ENCODE measurements at regions not wholly inside any gene's neighbourhood (a gene's known extent, or its start where the extent isn't known, plus 50 kb on each side); places are given as distances from the start of the nearest gene placed in this dataset.
A peak's percentile ranks its signal among the peaks of the same experiment; 100 is the strongest.

DNA sequence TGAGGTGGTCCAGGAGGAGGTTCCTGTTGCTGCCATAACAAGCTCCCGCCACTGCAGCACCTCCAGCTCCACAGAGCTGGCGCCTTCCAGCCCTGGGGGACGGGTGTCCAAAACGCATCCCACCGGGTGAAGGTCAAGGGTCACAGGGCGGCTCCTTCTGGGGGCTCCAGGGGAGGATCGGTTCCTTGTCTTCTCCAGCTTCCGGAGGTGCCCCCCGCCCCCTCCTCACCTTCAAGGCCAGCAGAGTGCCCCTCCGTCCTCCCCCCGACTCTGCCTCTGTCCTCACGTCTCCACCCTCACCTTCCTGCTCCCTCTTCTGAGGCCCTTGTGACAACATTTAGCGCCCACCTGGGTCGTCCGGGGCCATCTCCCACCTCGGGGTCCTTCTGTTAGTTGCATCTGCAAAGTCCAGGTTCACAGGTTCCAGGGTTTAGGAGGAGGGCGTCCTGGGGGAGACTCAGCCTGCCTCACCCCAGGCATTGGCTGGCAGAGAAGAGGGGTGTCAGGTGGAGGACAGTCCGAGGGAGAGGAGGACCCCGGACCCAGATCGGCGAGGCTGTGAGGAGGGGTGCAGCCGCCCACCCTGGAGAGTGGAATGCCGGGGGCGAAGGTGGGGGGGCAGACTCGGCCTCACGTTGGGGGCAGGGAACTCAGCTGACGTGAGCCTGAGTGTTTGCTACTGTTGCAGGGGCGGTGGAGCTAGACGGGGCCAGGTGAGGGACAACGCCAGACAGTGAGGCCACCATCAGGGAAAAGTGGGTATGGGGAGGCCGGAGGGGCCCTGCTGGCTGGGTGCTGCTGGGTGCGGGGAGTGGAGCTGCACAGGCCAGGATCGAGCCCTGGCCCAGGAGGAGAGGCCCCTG lies 205.5 kb upstream of the C14orf180 start:
- intact Hi-C loops (cut with micrococcal nuclease) = no loop called here
- ATAC-seq = no peak
- DNase-seq = peak; percentile 10

- ATAC-seq (no peak), DNase-seq (peak; percentile 15)
- intact Hi-C loops (cut with micrococcal nuclease) = no loop called here
Observed at GRCh38 chr14:104374718-104375080, 204.9 kb upstream of the C14orf180 start.

DNA sequence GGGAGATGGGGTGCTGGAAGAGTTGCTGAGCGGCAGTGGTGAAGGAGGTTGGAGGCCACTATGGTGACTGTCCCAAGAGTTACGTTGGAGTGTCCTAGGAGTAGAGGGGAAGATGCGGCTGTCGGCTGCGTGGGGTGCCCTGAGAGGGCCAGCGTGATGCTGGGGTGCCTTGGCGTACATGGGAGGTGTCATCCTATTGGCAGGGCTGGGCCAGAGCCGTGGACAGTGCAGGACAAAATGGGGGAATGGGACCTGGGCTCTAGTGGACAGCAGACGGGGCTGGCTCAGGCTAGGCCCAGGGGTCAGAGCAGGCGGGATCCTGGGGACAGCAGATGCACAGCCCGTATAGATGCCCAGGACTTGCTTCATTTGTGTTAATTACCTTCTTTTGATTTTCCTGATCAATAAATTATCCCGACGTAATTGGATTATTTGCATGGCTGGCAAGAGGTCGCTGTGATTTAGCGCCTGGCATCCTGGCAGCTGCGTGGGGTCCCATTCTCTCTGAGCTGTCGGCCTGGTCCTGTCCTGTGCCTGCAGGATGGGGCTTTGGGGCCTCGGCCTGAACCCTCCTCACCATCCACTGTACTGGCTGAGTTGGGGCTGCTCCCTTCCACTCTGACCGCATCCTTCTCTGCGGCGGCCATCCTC lies 203.9 kb upstream of the C14orf180 start:
- DNase-seq = no peak
- intact Hi-C loops (cut with micrococcal nuclease) = no loop called here

DNA sequence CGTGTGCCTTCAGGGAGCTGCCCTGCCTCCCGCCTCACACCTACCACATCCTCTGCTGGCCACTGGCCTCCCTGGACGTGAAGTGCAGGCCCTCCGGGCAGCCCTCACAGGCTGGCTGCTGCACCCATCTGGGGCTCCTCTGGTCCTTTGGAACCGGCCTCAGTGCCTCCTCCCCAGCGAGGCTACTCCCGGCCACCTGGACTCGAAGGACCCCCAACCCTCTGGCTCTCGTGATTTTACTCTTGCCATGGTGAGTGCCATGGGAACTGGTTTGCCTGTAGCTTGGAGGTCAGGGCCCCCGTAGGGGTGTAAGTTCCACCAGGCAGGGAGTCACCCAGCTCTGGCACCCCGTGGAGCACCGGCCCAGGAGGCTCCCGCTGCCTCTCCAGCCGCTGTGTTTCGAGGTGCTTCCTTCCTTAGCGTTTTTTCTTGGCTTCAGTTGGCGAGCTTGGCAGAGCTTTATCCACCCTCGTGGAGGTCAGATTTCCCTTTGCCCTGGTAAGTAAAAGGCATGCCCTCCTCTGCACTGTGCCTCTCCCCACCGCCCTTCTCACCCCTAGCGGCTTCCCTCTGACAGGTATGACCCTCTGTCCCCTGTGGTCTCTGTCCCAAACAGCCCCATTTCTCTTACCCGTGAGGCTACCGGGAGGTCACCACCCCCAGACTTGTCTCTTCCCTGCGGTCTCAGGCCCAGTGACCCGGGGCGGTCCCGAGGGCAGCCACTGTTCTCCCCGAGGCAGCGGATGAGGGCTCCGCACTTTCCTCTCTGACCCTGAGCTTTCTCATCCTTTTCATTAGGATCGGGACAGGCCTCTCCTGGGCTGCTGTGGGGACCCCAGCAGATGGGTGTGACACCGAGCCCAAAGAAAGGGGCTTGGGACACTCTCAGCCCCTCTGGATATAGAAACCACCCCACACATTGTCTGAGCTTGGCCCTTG lies 203.1 kb upstream of the C14orf180 start:
- DNase-seq (peak; percentile 17), ATAC-seq (no peak)
- intact Hi-C loops (cut with micrococcal nuclease) = no loop called here

More for the DNA sequence above, 203.9 kb upstream of the C14orf180 start:
- ATAC-seq = no peak

GRCh38 chr14:104377256-104377655 lies 202.3 kb upstream of the C14orf180 start:
- ATAC-seq (no peak), DNase-seq (peak; percentile 15)
- intact Hi-C loops (cut with micrococcal nuclease) = no loop called here

GRCh38 chr14:104378698-104379113 lies 200.9 kb upstream of the C14orf180 start:
- intact Hi-C loops (cut with micrococcal nuclease) = no loop called here
- DNase-seq (no peak), ATAC-seq (no peak)

DNA sequence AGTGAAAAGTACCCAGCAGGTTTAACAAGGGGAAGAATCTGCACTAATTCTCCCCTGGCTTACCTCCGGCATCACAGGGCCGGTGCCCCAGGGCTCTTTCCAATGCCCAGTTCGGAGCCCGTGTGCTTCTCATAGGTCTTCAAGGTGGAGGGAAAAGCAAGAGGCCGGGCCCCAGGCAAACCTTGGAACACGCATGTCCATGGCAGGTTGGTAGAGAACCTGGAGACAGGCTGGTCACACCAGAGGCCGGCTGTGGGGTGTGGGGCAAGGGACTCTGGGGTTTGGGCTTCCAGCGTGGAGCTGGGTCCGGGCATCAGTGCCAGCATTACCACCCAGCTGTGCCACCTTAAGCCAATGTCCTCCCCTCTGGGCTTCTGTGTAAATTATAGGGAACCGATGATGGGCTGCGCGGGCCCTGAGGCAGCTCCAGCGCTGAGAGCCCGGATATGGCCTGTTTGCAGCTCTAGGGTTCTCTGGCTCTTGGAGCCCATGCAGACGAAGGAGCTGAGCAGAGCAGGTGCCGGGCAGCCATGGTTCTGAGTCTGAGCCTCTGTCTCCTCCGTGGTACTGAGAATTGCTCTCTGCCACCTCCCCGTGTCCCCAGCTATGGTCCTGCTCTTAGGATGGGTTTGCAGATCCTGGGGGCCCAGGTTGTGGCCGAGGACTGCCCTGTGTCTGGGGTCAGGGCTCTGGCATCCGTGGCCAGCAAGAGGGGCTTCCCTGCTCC lies 197.0 kb upstream of the C14orf180 start:
- no peak for DNase-seq

GRCh38 chr14:104383088-104383995 lies 196.2 kb upstream of the C14orf180 start:
- ATAC-seq (no peak), DNase-seq (no peak)
- intact Hi-C loops (cut with micrococcal nuclease) = no loop called here

More for the DNA sequence above, 197.0 kb upstream of the C14orf180 start:
- no peak for ATAC-seq
- intact Hi-C loops (cut with micrococcal nuclease) = no loop called here

- intact Hi-C loops (cut with micrococcal nuclease) = no loop called here
- no peak for DNase-seq
- no peak for ATAC-seq
Observed at GRCh38 chr14:104383996-104384775, 195.4 kb upstream of the C14orf180 start.

- no peak for ATAC-seq
- no peak for DNase-seq
- intact Hi-C loops (cut with micrococcal nuclease) = no loop called here
Observed at GRCh38 chr14:104384776-104385071, 194.8 kb upstream of the C14orf180 start.

DNA sequence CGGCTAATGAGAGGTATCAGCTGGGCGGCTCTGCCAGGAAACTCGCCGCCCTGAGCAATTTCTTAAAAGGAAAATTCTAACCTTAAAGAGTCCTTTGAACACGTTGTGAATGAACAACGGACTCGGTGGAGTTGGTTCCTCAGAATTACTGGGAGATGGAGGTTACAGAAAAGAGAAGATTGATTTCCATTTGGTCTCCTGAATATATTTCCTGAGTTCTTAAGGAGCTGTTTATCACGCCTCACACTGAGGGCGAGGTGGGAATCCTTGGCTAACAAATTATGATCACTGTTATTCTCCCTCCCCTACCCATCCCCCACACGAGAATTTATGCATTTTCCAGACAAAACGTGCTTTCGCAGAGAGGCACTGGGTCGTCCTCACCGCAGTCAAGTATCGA lies 194.5 kb upstream of the C14orf180 start:
- intact Hi-C loops (cut with micrococcal nuclease) = no loop called here
- DNase-seq = no peak
- ATAC-seq = no peak

DNA sequence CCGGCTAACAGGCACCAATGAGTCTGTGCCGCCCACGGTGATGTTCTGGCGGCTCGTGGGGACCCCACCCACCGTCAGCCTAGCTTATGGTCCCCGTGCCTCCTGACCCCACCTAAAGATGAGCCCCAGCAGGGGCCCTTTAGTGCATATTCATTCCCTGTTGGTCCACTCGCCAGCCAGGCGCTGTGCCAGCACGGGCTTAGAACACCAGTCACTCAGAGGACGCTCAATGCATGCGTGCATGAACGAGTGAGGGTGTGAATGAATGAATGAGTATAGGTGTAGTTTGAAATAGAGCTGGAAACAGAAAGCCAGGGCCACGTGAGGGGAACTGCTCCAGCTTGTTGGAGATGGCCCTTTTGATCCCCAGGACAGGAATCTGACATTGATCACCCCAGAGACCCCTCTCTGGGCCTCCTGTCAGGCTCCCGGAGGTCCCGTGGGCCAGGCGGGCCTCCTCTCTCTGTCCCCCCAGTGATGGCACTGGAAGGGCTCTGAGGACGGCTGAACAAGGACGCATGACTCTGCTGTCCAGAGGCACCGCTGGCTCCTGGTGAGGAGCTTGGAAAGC lies 193.9 kb upstream of the C14orf180 start:
- intact Hi-C loops (cut with micrococcal nuclease) = no loop called here

DNA sequence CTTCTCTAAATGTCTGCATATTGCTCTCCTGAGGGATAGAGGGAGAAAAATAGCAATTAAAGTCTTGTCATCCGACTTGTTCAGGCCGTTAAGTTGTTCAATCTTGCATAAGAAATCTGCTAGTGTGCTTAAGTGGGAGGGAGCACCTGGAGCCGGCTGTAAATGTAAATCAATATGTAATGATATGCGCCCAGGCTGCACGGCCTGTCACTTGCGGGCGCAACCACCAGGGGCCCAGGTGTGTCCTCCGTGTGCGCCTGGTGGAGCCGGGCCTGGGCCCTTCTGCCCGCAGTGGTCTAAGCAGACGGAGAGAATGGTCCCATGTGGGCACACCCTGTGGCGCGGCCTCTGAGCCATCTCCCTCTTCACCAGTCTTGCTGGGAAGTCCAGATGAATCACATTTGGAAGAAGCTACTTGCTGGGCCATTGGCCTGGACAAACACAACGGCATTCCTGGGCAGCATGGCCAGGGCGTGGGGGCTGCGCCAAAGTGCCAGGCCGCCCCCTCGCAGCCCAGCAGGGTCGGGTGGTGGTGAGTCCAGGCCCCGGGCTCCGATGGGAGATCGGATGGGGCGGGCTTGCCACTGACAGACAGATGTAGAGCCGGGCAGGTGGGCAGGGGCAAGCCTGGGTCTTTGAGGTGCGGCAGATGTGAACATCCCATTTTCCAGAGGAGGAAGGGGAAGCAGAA lies 193.3 kb upstream of the C14orf180 start:
- DNase-seq (no peak), ATAC-seq (no peak)
- intact Hi-C loops (cut with micrococcal nuclease) = no loop called here

More for the DNA sequence above, 193.9 kb upstream of the C14orf180 start:
- DNase-seq = no peak
- no peak for ATAC-seq

DNA sequence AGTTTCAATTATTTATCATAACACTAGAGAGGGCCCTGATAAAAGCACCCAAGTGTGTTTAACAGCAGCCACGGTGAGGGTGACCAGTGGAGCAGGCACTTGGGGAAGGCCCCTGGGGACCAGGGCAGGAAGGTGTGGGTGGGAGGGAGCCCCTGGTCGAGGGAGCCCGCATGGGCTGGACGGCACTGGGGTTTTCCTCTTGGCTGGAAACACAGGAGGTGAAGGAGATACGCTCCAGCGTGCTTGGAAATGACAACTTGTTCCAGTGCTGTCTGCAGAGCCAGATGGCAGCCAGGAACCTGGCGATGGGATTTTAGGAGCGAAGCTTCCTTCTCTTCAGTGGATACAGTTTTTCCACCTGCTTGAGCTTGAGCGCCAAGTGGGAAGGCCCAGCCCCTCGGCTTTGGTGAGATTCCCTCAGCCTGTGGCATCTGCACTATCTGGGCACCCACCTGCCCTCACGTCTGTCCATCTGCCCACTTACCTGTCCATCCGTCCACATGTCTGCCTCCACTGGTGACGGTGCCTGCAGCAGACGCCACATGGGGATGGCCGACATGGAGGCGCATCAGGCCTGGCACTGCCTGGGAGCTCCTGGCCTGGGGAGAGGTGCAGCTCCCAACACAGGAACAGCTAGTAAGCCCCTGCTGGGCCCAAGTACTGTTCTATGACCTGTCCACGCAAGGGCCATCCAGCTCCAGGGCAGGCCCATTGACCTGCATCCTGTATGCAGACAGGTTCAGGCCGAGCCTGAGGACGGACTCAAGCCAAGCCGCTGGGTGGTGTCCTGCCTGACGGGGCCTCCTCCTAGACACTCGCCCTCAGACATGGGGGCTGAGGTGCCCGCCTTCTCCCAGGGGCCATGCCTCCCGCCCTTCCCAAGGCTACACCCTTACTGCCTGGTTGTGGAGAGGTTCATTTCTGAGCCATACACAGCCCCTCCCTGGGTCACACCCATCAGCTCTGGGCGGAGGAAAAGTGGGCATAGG lies 192.2 kb upstream of the C14orf180 start:
- ATAC-seq = no peak
- no peak for DNase-seq
- intact Hi-C loops (cut with micrococcal nuclease) = no loop called here

DNA sequence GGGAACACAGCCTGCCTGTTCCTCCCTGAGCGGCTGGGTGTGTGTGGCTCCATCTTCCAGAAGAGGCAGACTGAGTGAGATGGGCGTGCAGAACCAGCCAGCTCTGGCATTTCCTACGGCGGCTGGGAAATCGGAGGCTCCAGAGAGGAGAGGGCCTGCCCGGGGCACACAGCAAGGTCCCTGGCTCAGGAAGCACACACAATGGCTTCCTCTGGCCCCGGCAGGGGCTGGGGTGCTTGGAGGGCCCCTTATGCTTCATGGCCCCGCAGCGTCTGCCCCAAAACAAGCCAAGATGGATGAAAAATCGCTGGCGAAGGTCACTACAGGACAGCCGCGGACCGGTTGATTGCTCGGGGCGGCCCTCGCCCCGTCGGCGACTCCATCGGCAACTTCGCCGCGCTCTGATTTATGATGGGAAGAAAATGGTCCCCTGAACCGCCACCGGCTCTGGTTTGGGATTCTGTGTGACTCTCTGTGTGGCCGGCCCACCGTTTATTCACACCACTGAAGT lies 191.5 kb upstream of the C14orf180 start:
- ATAC-seq = no peak
- intact Hi-C loops (cut with micrococcal nuclease) = no loop called here
- no peak for DNase-seq

Data from left ventricle myocardium superior (tissue), 1 donor.